A673 (cell line): ENCODE measurements at regions not wholly inside any gene's neighbourhood (a gene's known extent, or its start where the extent isn't known, plus 50 kb on each side); places are given as distances from the start of the nearest gene placed in this dataset.

Experiments used
- EZH2 ChIP-seq: fragments of 200-600 bp; sonication (generic); IDR thresholded peaks from 2 replicates; pipeline ENCODE4 v1.6.1; 2017; ENCODE audit warnings: borderline replicate concordance, low read depth, mild to moderate bottlenecking, mixed read lengths, antibody characterized with exemption, low read length; ENCODE audit not compliant: poor library complexity, severe bottlenecking
- TF ChIP-seq, protein P1 (sequence below): fragments of 300-800, 200-600 bp; sonication (generic); conservative IDR thresholded peaks from 2 replicates; pipeline ENCODE4 v1.5.1; 2017; ENCODE audit warnings: low read depth, mild to moderate bottlenecking, antibody characterized with exemption, low read length, moderate library complexity, mixed read lengths

- TF ChIP-seq, protein P1, sequence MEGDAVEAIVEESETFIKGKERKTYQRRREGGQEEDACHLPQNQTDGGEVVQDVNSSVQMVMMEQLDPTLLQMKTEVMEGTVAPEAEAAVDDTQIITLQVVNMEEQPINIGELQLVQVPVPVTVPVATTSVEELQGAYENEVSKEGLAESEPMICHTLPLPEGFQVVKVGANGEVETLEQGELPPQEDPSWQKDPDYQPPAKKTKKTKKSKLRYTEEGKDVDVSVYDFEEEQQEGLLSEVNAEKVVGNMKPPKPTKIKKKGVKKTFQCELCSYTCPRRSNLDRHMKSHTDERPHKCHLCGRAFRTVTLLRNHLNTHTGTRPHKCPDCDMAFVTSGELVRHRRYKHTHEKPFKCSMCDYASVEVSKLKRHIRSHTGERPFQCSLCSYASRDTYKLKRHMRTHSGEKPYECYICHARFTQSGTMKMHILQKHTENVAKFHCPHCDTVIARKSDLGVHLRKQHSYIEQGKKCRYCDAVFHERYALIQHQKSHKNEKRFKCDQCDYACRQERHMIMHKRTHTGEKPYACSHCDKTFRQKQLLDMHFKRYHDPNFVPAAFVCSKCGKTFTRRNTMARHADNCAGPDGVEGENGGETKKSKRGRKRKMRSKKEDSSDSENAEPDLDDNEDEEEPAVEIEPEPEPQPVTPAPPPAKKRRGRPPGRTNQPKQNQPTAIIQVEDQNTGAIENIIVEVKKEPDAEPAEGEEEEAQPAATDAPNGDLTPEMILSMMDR: no peak
- no peak for TF ChIP-seq EZH2
Measured at GRCh38 chr9:1157836-1158235, 107.7 kb downstream of the DMRT2 start.
